ENCODE measurements at regions not wholly inside any gene's neighbourhood (a gene's known extent, or its start where the extent isn't known, plus 50 kb on each side); places are given as distances from the start of the nearest gene placed in this dataset.

GRCh38 chr22:25420925-25421904 lies 143.3 kb upstream of the GRK3 start:
- TF ChIP-seq CTCF (IDR thresholded peaks at IDR 0.05) (no peak), POLR2A (IDR thresholded peaks at IDR 0.05) (no peak), POLR2AphosphoS5 (IDR thresholded peaks at IDR 0.05; ENCODE audit: insufficient read depth in 1 of 2, low read depth in 1 of 2) (no peak)

Data from vagina (tissue), 2 donors.